HG03354 (cell line): ENCODE measurements at regions not wholly inside any gene's neighbourhood (a gene's known extent, or its start where the extent isn't known, plus 50 kb on each side); places are given as distances from the start of the nearest gene placed in this dataset.

Source experiments
- ATAC-seq: cut with Tn5 transposase; IDR thresholded peaks from one replicate; pipeline ENCODE4 v1.9.1; 2021; ENCODE audit warnings: mild to moderate bottlenecking; ENCODE audit not compliant: unreplicated experiment, poor library complexity, severe bottlenecking

DNA sequence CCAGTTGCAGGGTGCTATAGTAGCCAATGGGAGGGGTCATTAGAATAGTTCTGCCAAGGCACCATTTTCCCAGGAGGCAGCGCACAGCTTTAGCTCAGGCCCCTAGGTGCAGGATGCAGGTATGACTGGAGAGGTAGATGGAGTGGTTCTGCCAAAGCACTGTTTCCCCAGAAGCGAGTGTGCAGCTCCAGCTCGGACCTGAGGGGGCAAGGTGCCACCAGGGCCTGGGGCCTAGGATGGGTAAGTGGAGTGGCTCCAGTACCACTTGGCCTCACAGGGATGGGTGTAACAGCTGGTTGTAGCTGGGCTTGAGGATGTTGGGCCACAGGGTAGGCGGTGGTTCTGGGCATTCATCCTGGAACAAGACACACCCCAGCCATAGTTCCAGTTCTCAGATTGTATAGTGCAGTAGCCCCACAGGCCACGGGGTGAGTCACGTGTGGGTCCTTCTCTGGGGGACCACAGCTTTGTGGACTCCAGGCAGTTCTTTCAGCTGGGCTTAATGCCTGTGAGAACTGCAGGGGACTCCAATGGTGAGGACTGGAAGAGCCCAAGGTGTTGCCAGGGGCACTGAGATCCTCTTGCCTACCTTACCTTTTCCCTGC is 185.5 kb upstream of the ANKH start:
- ATAC-seq: no peak

DNA sequence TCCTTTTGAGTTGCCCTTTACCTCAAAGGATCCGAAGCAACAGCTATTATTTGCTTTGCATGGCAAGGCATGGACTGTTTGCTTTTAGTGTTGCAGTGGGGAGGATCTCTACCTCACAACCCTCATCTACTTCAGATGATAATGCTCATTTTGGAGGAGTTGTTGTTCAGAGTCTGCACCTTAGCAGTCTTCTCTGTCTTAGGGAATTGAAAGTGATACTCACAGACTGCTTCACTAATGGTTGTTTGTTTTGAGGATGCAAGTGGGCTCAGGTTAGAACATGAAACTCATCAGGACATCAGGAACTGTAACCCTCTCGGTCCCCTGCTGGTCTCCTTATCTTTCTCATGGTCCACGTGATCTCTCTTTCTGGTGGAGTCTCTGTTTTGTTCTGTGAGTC is 172.9 kb upstream of the ANKH start:
- ATAC-seq: no peak

DNA sequence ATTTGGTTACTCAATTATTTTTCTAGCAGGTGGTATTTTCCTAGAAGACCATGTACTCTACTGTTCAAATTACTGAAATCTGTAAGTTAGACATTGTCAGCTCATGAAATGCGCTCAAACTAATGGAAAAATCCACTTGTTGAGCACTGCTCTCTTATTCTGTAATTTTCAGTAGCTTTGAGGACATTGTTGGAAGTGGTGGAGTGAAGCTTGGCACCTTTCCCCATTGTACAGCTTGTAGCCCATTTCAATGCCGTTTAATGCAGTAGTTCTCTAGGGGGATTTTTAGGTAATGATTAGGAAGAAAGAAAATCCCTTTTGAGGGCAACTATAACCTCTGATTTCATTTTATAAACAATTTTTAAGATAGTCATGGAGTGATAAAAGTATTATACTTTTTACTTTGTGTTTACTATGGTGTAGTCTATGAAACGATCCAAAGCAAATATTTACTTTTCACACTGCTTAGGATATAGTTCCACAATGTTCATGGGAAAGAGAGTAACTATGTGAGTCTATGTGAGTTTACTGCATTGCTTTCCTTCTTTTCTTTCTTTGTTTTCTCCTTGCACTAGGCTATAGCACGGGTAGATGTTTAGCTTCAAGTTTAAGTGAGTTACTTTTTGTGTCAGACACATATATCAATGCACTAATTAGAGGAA is 165.8 kb upstream of the ANKH start:
- ATAC-seq: no peak

DNA sequence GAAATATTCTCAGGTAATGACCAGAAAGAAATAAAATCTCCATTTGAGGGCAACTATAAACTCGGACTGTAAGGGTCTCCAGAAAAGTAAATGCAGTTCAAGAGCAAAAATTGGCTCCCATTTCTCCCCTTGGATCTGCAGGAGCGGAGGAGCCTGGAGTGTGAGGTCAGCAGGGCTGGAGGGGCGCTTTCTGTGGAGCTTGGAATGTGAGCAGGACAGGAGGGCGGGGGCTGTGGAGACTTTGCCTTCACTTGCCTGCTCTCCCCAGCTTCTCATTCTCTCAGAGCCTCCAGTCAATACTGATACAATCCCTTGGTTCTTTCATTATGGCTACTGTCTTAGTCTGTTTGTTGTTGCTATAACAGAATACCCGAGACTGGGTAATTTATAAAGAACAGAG is 162.8 kb upstream of the ANKH start:
- no peak for ATAC-seq

DNA sequence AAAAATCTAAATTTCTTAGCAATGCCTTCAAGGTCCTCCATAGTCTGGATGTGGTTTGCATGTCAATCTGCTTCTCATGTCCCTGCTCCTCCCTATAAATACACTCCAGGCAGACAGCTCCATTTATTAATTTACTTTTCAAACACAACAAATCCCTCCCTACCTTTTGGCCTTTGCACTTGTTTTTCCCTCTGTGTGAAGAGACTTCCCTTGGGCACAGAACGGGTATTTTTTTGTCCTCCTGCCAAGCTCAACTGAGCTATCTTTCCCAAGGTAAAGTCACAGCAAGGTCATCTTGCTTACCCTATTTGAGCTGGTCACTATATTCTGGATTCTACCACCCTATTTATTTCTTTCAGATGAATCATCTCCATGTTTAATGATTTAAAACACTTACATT is 159.6 kb upstream of the ANKH start:
- no peak for ATAC-seq

DNA sequence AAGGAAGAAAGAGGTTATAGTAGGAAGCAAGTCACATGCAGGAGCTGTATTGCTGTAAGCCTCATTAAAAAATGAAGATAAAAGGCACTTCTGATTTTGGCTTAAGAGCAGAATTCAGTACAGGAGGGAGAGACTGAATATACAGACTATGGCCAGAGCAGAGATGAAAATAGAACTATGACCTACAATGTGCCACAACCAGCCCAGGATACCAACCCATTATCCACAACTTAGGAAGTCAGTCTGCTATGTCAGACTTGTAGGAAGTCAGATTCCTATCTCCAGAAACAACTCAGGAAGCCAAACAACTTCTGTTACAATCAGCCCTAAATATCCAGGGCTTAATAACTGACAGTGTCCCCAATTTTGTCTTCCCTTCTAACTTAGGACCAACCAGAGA is 156.2 kb upstream of the ANKH start:
- ATAC-seq: no peak

DNA sequence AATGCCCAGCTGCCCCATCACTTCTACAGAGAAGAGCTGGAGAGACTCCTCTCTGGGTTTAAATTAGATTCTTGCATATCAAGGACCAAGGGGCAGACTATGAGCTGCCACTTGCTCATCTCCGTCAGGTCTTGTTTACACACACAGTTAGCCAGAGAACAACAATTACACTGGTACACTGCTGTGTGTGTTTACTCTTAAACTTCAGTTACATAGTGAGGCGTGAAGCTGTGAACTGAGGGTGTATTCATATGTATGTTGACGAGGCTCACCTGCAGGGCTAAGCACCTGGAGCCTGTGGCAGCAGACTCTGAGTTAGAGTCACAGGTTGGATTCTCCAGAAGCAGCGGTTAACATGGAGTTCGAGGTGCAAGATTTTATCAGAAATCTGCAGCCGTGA is 155.4 kb upstream of the ANKH start:
- no peak for ATAC-seq

DNA sequence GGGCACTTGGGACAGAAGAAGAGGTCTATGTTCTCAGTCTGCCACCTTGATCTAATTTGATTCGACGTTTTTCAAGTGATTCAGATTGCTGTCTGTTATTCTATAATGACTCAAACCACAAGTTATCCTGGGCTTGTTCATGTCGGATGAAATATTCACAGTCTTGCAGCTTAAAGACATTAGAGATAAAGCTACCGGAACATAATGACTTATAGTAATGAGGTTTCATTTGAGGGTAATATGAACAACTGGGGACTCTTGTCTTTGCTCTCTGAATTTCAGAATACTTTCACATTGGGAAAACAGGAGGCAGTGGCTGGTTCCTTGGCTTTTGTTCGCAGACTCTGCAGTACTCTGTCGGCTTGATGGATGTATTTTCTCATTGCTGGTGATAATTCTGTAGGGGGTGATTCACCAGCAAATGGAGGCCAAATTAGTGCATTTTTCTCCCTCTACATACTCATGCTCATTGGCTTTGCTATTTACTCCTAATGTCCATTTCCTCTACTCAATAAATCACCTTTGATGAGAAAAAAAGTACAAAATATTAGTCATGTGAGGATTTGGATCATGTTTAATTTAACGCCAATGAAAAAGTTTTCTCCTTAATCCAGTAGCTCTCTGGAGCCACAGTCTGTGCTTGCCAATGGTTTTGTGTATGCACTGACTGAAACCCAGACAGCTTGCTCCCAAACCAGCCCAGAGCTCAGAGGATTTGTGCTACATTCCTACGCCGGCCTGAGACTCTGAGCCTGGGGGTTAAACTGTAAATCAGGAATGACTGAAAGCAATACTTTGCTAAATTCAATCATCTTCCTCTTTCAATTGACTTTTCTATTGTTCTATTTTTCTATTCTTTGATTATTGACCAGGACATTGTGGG is 154.7 kb upstream of the ANKH start:
- no peak for ATAC-seq

DNA sequence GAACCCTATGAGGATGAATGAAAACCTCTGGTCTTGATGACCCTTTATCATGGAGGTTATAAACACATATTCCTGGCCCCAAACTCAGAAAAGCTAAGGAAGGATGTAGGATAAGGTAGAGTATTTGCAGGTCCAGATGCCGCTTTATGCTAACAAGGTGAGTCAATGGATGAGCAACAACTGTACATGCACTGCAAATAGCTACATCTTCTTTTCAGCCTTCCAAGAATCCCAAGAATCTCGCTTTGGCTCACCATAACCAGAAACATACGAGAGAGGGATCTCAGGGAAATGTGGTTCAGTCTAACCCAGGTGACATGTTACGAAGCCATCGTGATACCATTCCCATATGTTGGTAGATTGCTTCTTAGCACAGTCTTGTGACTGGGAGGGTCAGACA is 152.3 kb upstream of the ANKH start:
- no peak for ATAC-seq

DNA sequence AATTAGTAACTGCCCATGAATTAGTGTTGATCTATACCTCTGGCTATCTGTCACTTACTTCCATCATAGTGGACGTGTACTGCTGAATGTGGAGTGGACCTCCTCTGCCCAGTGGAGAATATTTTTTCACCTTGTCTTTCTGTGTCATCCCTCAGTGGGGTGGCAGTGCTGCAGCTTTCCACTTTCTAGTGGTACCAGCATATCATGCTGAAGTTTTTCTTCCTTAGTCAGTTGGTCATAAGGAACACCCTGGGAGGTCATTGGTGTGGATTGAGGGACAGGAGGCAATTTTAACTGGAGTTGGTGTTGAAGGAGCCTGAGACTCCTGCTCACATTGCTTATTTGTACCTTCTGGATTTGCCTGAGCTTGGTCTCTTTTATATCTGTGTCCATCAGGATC is 151.7 kb upstream of the ANKH start:
- no peak for ATAC-seq

DNA sequence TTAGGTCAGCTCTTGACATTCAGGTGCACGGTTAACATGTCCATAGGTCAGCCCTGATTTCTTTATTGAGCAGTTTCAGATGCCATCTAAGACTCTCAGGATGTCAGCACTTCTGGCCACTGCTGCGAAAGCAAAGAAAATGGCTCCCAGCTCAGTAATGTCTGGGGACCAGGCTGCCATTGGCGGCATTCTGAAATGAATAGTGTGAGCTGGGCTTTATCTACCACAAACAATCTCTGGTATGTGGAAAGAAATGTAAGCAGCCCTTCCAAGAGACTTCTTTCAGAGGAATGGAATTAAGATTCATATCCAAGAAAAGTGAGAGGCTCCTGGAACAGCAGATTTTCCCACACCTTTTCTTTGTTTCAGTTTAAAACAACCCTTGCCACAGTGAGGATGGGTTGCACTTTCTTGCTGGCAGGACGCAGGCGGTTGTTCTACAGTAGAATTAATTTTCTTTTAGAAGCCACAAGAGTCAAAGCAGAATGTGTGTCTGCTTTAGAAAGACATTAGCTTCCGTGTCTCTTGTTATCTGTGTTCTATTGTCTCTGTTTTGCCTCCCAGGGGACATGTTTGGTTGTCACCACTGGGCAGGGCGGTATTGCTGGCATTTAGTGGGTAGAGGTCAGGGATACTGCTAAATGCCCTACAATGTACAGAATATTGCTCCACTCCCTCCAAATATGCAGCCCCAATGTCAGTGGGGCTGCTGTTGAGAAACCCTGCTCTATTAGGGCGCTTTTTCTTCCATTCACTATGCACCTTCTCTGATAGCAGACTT is 149.9 kb upstream of the ANKH start:
- no peak for ATAC-seq

DNA sequence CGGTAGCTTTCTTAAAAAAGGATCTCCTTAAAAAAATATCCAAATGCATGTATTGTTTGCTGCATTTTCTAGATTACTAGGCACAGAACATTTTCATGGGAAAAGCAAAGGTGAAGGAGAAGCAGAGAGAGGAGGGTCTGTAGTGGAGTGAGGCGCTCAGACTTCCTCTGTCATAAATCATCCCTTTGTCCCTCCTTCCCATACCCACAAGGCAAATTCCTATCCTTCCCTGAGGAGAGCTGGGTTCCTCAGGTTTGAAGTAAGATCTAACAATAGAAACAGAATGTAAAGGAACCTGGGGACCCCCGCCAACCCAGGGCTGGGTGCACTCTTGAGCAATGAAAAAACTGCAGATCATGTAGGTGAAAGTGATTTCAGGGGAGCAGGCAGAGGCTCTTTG is 149.2 kb upstream of the ANKH start:
- no peak for ATAC-seq

DNA sequence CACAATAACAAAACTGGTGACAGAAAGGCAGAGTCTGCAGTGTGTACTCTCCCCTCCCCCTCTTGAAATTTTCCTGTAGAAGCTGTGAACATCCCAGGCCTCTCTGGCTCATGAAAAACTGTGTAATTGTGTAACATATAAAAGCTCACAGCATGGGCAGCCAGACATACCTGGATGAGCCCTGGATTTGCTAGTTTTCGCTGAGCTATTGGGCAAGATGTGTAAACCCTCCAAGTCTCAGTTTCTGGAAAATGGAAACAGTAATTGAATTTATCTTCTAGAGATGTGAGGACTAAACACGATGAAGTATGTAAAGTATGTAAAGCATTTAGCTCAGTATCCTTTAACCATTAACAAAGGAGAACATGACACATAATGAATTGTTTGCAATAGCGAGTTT is 143.2 kb upstream of the ANKH start:
- no peak for ATAC-seq

DNA sequence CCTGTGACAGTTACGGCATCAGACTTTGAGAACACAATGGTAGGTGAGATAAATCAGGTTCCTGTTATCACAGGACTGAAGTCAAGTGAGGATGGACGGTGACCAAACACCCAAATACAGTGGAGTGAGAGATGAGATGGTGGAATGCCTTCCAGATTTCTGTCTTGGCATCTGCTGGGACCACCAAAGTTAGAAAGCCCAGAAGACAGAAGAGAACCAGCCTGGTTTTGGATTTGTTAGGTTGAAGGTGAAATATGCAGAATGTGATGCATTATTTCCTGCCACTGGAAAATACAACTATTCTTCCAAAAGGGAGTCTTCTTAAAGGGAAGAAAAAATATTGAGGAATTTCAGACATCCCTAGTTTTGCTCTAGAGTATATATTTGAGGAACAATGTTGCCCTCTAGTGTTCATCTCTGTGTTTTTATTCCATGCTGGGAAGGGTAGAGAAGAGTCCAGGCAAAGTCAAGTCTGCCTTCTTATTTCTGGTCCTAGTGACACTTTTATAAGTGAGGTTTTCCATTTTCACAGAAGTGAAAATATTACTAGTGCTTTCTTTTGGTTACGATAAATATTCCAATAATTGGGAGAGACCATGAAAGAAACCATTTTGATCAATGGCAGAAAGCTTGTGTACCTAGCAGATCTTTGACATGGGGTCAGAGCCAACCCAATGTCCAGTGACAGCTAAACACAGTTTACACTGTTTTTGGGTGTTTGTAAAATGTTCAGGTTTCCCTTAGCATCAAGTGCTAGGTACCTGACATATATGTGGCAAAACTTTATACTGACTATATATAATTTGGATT is 142.3 kb upstream of the ANKH start:
- peak; percentile 74 for ATAC-seq

DNA sequence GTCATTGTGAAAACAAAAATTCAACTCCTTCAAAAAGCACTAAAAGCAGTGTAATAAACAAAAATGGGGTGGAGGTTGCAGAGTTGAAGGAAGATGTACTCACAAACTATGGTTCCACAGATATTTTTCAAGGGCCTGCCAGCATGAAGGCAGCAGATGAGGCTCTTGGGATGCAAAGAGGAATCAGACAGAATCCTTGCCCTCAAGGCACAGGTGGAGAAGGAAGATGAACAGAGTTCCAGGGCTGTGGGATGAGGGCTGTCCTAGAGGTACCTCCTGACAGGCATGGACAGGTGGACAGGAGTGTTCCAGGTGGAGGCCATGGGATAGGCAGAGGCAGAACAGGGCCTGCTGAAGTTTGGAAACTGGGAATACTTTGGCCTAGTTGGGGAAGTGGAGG is 140.5 kb upstream of the ANKH start:
- ATAC-seq: no peak

DNA sequence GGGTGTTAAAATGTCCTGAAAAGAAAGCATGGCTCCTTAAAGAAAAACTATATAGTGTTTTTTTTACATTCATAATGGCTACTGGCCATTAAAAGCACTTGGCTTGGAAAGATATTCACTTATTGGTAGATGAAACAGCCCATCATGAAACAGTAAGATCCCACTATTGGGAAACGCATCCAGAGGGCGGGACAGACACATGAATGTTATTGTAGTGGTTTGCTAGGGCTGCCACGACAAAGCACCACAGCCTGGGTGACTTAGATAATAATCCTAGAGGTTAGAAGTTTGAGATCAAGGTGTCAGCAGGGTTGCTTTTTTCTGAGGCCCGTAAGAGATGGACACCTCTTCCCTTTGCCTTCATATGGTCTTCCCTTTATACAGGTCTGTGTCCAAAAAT is 139.4 kb upstream of the ANKH start:
- no peak for ATAC-seq

DNA sequence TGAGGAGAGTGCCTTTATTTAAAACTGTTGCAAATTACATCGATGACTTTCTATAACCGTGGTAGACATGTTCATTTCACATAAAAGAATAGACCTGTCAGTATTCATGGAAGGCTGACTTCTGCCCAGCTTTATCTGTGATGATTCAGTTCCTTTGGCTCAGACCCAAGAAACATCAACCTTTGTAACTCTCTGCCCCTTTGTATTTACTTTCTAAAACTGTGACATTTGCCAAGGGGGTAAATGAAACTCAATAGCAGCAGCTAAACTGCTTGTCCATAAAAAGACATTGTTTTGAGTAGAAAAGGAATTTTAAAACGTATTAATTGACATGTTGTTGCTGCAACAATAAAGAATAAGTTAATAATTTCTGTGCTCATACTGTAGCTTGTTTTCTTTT is 137.8 kb upstream of the ANKH start:
- ATAC-seq: no peak

DNA sequence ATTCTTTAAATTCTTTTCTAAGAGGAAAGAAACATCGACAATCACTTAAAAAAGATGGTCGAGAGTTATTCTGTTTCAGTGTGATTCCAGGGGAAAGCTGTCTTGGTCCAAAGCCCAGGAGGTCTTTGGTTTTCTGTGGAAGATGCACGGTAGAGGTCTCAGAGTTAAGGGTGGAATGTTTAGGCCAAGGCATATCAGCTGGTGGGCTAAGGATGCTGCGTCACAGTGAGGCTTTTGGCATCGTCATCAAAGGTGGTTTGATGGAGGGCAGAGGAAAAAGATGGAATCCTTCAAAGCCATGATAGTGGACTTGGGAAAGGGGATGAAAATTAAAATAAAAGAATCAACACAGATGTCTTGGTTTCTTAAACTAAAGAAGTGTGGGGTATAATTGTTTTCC is 137.3 kb upstream of the ANKH start:
- no peak for ATAC-seq

DNA sequence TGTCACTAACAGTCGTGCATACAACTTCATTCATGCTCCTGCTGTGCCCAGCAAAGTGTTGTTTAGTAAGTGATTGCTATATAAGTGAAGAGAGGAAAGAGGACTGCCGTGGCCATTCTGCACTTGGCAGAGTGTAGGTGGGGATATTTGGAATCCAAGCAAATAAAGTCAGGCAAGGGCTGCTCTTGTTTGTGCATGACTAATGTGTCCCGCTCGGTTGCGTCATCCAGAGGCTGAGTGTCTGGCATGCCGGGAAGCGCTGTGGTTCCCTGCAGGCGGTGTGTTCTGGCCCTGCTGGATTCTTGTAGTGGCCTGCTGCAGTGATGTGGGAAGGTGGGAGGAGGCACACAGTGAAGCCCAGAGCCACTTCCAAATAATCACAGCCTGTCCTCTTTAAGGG is 136.9 kb upstream of the ANKH start:
- no peak for ATAC-seq

DNA sequence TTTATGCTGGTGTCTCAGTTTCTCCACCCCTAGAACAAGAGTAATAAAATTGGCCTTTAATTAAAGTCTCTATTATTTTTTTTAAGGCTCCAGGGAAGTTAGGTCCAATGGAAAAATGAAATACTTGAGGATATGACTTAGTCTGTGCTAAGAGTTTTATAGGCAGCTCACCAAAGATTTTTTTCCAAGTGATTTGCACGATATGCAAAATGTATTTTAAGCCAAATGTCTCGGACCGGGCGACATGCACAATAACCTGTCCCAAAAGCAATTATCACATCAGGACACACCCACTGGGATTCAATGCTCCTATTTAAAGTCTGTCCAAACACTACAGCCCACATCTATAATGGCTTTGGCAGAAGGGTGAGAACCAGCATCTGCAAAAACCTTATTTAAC is 136.1 kb upstream of the ANKH start:
- no peak for ATAC-seq
